Left lung (tissue), 4 donors: ENCODE measurements at regions not wholly inside any gene's neighbourhood (a gene's known extent, or its start where the extent isn't known, plus 50 kb on each side); places are given as distances from the start of the nearest gene placed in this dataset.

Experiments used
- ATAC-seq: fragments of 200-7000 bp; cut with Tn5 transposase; one replicate; pipeline ENCODE4 v1.9.1; 2020; ENCODE audit warnings: moderate library complexity
- DNase-seq, 4 donors: peaks; one replicate each; pipeline ENCODE4 v3.0.0-alpha.2; 2013 to 2020
- H3K27ac ChIP-seq, 2 donors: fragments of 200-600 bp; sonication (generic) in 1 of 2; one replicate each; pipeline versions ENCODE4 v1.5.0 to v1.8.0; 2020 to 2021
- H3K27me3 ChIP-seq, 2 donors: fragments of 200-600 bp; sonication (generic) in 1 of 2; one replicate each; pipeline versions ENCODE4 v1.5.0 to v1.8.0; 2020 to 2021
- H3K36me3 ChIP-seq, 2 donors: fragments of 200-600 bp; sonication (generic) in 1 of 2; one replicate each; pipeline versions ENCODE4 v1.5.0 to v1.8.0; 2020 to 2021
- H3K4me1 ChIP-seq, 2 donors: fragments of 200-600 bp; one replicate each; pipeline ENCODE4 v1.8.0; 2021
- H3K4me3 ChIP-seq, 2 donors: fragments of 200-600 bp; sonication (generic) in 1 of 2; one replicate each; pipeline versions ENCODE4 v1.5.0 to v1.8.0; 2020 to 2021; ENCODE audit warnings: mild to moderate bottlenecking in 1 of 2
- H3K9me3 ChIP-seq, 2 donors: fragments of 200-600 bp; sonication (generic) in 1 of 2; one replicate each; pipeline versions ENCODE4 v1.5.0 to v1.8.0; 2020 to 2021
- intact Hi-C, 2 donors: fragments of 100-400 bp; cut with DNase I; formaldehyde crosslinking; loops; one replicate each; pipeline versions ENCODE4 v1.11.2 to v1.14.2; 2022
- TF ChIP-seq, protein P1 (sequence below), 2 donors: fragments of 200-600 bp; sonication (generic) in 1 of 2; IDR thresholded peaks; one replicate each; pipeline versions ENCODE4 v1.5.0 to v1.8.0; 2021; ENCODE audit warnings: antibody characterized with exemption in 2 of 2
- donor health status: DM: no; HTN: yes; CAD: no.
- donor health status: DM: no; HTN: no; CAD: no.

DNA sequence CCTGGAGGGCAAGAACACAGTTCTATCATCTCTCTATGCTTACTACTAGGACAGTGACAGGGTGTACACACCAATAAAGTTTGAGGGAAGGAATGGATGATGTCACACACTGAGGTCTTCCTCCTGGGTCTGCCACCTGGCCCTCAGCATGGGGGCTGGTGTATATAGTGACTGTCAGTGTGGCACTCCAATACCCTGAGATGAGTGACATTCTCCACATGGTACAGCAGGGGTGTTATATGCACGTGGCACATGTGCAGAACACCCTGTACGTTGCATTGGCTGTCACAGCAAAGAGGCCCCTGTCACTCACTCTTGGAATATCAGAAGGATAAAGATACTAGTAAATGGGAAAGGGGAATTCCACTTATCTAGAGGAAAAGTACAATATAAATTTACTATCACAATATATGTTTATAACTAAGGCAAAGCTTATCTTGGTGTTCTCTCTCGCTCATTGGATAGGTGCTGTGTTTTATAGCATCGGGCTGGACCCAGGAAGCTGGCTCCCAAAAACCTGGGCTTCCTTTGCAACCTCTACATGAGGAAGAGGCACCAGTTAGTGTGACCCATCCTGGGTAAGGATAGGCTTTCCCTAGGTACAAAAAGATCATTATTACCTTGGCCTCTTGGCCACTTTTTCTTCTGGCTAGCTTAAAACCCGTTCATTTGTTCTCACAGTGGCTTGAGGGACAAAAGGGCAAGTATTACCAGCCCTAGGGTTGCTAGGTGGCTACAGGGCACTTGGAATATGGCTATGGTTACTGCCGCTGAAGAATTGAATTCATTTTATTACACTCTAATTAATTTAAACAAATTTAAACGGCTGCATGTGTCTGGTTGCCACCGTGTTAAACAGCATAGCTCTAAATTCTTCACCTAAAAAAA lies 54.8 kb upstream of the HES1 start:
- H3K4me3 ChIP-seq, result no peak overlapping the region
- H3K27ac ChIP-seq, result no peak overlapping the region
- H3K9me3 ChIP-seq, result no peaks in the 10 kb centered on the region
- H3K36me3 ChIP-seq, result no peaks in the 10 kb centered on the region
- TF ChIP-seq, protein P1, sequence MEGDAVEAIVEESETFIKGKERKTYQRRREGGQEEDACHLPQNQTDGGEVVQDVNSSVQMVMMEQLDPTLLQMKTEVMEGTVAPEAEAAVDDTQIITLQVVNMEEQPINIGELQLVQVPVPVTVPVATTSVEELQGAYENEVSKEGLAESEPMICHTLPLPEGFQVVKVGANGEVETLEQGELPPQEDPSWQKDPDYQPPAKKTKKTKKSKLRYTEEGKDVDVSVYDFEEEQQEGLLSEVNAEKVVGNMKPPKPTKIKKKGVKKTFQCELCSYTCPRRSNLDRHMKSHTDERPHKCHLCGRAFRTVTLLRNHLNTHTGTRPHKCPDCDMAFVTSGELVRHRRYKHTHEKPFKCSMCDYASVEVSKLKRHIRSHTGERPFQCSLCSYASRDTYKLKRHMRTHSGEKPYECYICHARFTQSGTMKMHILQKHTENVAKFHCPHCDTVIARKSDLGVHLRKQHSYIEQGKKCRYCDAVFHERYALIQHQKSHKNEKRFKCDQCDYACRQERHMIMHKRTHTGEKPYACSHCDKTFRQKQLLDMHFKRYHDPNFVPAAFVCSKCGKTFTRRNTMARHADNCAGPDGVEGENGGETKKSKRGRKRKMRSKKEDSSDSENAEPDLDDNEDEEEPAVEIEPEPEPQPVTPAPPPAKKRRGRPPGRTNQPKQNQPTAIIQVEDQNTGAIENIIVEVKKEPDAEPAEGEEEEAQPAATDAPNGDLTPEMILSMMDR (IDR thresholded peaks at IDR 0.05), result no peak
- no peak for DNase-seq
- peaks cover 0 to 11% of the 10 kb centered on the region in 2 donors for H3K4me1 ChIP-seq
- no peaks in the 10 kb centered on the region for H3K27me3 ChIP-seq
- intact Hi-C loops, result loop anchor here in 1 of 2 donors (10.0 kb wide), 1 partner anchor 54 kb away; the partner anchor contains the start of gene HES1
- ATAC-seq, result no peak

GRCh38 chr3:194081826-194082225 lies 54.1 kb upstream of the HES1 start:
- no peaks in the 10 kb centered on the region for H3K9me3 ChIP-seq
- intact Hi-C loops, result loop anchor here in 1 of 2 donors (10.0 kb wide), 1 partner anchor 53 kb away; the partner anchor contains the start of gene HES1
- H3K36me3 ChIP-seq, result no peaks in the 10 kb centered on the region
- TF ChIP-seq, protein P1 (IDR thresholded peaks at IDR 0.05), result no peak
- H3K4me1 ChIP-seq, result peaks cover 0 to 11% of the 10 kb centered on the region in 2 donors
- no peaks in the 10 kb centered on the region for H3K27me3 ChIP-seq
- no peak overlapping the region for H3K4me3 ChIP-seq
- DNase-seq, result no peak
- ATAC-seq, result no peak
- no peak overlapping the region for H3K27ac ChIP-seq

DNA sequence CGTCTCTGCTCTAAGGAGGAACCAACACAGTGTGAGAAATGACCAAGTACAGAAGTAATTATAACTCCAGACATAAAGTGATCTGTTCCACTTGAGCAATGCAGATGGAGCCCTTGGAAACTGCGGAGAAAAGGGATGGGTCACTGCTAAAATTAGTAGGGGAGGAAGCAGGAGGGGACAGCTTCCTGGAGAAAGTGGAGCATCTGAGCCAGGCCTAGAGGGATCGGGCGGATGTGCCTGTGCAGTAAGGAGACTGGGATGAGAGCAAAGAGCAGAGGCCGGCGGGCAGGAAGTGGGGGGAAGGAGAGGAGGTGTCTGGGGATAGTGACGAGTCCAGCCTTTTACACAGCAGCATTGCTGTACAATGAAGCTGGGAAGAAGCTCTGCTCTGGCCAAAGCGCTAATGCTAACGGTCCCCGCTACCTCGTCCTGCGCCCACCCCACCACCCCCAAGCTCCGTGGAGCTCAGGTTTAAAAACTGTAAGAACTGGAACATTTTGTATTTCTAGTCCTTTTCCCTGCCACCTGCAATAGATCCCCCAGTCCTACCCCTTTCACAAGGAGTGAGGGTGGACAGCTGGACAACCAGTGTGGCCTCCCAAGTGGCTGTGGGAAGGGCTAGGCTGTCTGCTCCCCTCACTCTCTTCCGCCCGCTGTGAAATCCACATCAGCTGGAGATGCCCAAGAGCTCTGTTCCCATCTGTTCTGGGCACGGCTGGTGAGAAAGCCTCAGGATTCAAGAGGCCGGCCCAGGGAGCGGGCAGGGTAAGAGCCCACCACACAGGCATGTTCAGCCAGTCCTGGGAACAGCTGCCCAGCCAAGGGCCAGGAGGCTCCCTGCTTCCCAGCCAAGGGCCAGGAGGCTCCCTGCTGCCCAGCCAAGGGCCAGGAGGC lies 53.0 kb upstream of the HES1 start:
- Histone ChIP-seq H3K9me3 (no peaks in the 10 kb centered on the region), H3K36me3 (no peaks in the 10 kb centered on the region), H3K4me1 (peaks cover 0 to 14% of the 10 kb centered on the region in 2 donors), H3K27me3 (no peaks in the 10 kb centered on the region), H3K4me3 (no peak overlapping the region), H3K27ac (no peak overlapping the region)
- TF ChIP-seq, protein P1 (IDR thresholded peaks at IDR 0.05), result no peak
- intact Hi-C loops, result loop anchor here in 1 of 2 donors (10.0 kb wide), 1 partner anchor 52 kb away; the partner anchor contains the start of gene HES1
- peak; percentile 23 for ATAC-seq
- peak in 1 of 4 donors; percentile 68 for DNase-seq

DNA sequence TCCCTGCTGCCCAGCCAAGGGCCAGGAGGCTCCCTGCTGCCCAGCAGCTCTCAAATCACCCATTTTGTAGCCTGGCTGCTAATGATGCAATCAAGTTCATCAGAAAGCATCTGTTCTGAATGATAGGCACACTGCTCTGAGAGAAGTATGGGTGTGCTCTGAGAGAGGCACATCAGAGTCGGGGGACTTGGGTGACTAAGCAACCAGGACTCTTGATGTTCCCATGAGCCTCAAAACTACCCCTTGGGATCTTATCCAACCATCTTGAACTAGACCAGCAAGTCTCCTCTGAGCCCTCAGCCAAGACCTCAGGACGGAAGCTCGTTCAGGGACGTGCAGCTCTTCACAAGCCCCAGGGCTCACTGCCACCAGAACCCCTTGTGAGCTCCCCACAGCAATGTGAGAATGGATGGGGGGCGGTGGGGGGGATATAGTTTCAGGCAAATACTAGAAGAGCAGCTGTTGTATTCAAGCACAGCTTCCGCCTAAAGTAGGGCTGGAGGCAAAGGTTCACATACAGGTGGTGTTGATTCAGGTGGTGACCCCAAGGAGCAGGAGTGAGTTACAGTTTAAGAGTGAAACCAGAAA lies 52.2 kb upstream of the HES1 start:
- intact Hi-C loops, result loop anchor here in 1 of 2 donors (10.0 kb wide), 1 partner anchor 51 kb away; the partner anchor contains the start of gene HES1
- Histone ChIP-seq H3K4me1 (peaks cover 0 to 22% of the 10 kb centered on the region in 2 donors), H3K36me3 (no peaks in the 10 kb centered on the region), H3K27me3 (no peaks in the 10 kb centered on the region), H3K9me3 (no peaks in the 10 kb centered on the region), H3K27ac (no peak overlapping the region), H3K4me3 (no peak overlapping the region)
- ATAC-seq, result no peak
- no peak for DNase-seq
- TF ChIP-seq, protein P1 (IDR thresholded peaks at IDR 0.05), result no peak
